GM18870 (cell line): ENCODE measurements at regions not wholly inside any gene's neighbourhood (a gene's known extent, or its start where the extent isn't known, plus 50 kb on each side); places are given as distances from the start of the nearest gene placed in this dataset.
"Not testable (repeated sequence)": the region's sequence is repeated elsewhere in the genome, so short reads cannot be mapped to it uniquely, and the experiment has no call there.

ENCODE experiments used
- ATAC-seq: cut with Tn5 transposase; IDR thresholded peaks from one replicate; pipeline ENCODE4 v1.9.1; 2021; ENCODE audit warnings: moderate library complexity; ENCODE audit not compliant: unreplicated experiment

- ATAC-seq: no peak
Observed at GRCh38 chr18:70640336-70640887, 351.6 kb downstream of the SOCS6 start.

- ATAC-seq: no peak
Observed at GRCh38 chr18:70636991-70637390, 348.1 kb downstream of the SOCS6 start.

- no peak for ATAC-seq
Observed at GRCh38 chr18:70634576-70635147, 345.8 kb downstream of the SOCS6 start.

GRCh38 chr18:70627182-70627802 lies 338.4 kb downstream of the SOCS6 start:
- ATAC-seq: no peak

- ATAC-seq: no peak
Observed at GRCh38 chr18:70622622-70623419, 334.0 kb downstream of the SOCS6 start.

- ATAC-seq: no peak
Observed at GRCh38 chr18:70621710-70622109, 332.9 kb downstream of the SOCS6 start.

GRCh38 chr18:70620837-70621612 lies 332.2 kb downstream of the SOCS6 start:
- ATAC-seq: no peak

- no peak for ATAC-seq
Observed at GRCh38 chr18:70617020-70617763, 328.3 kb downstream of the SOCS6 start.

GRCh38 chr18:70600225-70600925 lies 311.5 kb downstream of the SOCS6 start:
- no peak for ATAC-seq

- ATAC-seq: no peak
Observed at GRCh38 chr18:70598406-70598805, 309.6 kb downstream of the SOCS6 start.

- ATAC-seq: no peak
Observed at GRCh38 chr18:70582981-70583380, 294.1 kb downstream of the SOCS6 start.

- no peak for ATAC-seq
Observed at GRCh38 chr18:70578480-70578879, 289.6 kb downstream of the SOCS6 start.

GRCh38 chr18:70577023-70577420 lies 288.2 kb downstream of the SOCS6 start:
- ATAC-seq: no peak

GRCh38 chr18:70576276-70577022 lies 287.6 kb downstream of the SOCS6 start:
- ATAC-seq: no peak

GRCh38 chr18:70574951-70575350 lies 286.1 kb downstream of the SOCS6 start:
- ATAC-seq: not testable (repeated sequence)

GRCh38 chr18:70569647-70570046 lies 280.8 kb downstream of the SOCS6 start:
- not testable (repeated sequence) for ATAC-seq

GRCh38 chr18:70559446-70559845 lies 270.6 kb downstream of the SOCS6 start:
- ATAC-seq: no peak

GRCh38 chr18:70558371-70558770 lies 269.5 kb downstream of the SOCS6 start:
- no peak for ATAC-seq

GRCh38 chr18:70554854-70555445 lies 266.1 kb downstream of the SOCS6 start:
- no peak for ATAC-seq
